Gastroesophageal sphincter (tissue), 4 donors: ENCODE measurements at regions not wholly inside any gene's neighbourhood (a gene's known extent, or its start where the extent isn't known, plus 50 kb on each side); places are given as distances from the start of the nearest gene placed in this dataset.

Source experiments
- ATAC-seq: fragments of 150-250 bp; one replicate; pipeline ENCODE4 v1.9.1; 2016; ENCODE audit warnings: mild to moderate bottlenecking, moderate library complexity
- H3K27ac ChIP-seq, 4 donors: fragments of 200-600 bp; sonication (generic) in 3 of 4; 1 replicate in 3 of 4; 2 replicates in 1 of 4; pipeline ENCODE4 v1.5.1; 2016 to 2019
- H3K27me3 ChIP-seq: fragments of 200-600 bp; sonication (generic); one replicate; pipeline ENCODE4 v1.5.1; 2019
- H3K36me3 ChIP-seq, 2 donors: fragments of 200-600 bp; sonication (generic); one replicate each; pipeline ENCODE4 v1.5.1; 2019; ENCODE audit warnings: control low read depth in 1 of 2
- H3K4me1 ChIP-seq, 3 donors: fragments of 200-600 bp; sonication (generic); 1 replicate in 2 of 3; 2 replicates in 1 of 3; pipeline ENCODE4 v1.5.1; 2016 to 2019; ENCODE audit warnings: control low read depth in 2 of 3
- H3K4me3 ChIP-seq, 2 donors: fragments of 200-600 bp; sonication (generic); one replicate each; pipeline ENCODE4 v1.5.1; 2019; ENCODE audit warnings: mild to moderate bottlenecking in 1 of 2, moderate library complexity in 1 of 2
- H3K9me3 ChIP-seq, 3 donors: fragments of 200-600 bp; sonication (generic); one replicate each; pipeline ENCODE4 v1.5.1; 2017 to 2019; ENCODE audit warnings: control low read depth in 2 of 3
- EP300 ChIP-seq: sonication (generic); formaldehyde crosslinking; IDR thresholded peaks from one replicate; pipeline ENCODE4 v1.6.1; 2017; ENCODE audit warnings: antibody characterized with exemption, mild to moderate bottlenecking
- POLR2A ChIP-seq, 2 donors: fragments of 450-650 bp; IDR thresholded peaks; one replicate each; pipeline ENCODE4 v1.6.1; 2017; ENCODE audit warnings: antibody characterized with exemption in 2 of 2, mild to moderate bottlenecking in 2 of 2, moderate library complexity in 1 of 2
- POLR2AphosphoS5 ChIP-seq: sonication (generic); formaldehyde crosslinking; IDR thresholded peaks from one replicate; pipeline ENCODE4 v1.6.1; 2017; ENCODE audit warnings: antibody characterized with exemption
- WGBS, 2 donors: methylation state at CpG; one replicate each; pipeline ENCODE4 v1.1.5; 2018; ENCODE audit warnings: low coverage in 1 of 2; 5-methylcytosine and 5-hydroxymethylcytosine counted together
- TF ChIP-seq, protein P1 (sequence below), 4 experiments: fragments of 200-600 bp in 2 of 4; fragments of 450-650 bp in 2 of 4; sonication (generic) in 1 of 4; IDR thresholded peaks; one replicate each; pipeline ENCODE4 v1.5.1; 2017 to 2019; ENCODE audit warnings: antibody characterized with exemption in 4 of 4, mild to moderate bottlenecking in 2 of 4, moderate library complexity in 2 of 4

DNA sequence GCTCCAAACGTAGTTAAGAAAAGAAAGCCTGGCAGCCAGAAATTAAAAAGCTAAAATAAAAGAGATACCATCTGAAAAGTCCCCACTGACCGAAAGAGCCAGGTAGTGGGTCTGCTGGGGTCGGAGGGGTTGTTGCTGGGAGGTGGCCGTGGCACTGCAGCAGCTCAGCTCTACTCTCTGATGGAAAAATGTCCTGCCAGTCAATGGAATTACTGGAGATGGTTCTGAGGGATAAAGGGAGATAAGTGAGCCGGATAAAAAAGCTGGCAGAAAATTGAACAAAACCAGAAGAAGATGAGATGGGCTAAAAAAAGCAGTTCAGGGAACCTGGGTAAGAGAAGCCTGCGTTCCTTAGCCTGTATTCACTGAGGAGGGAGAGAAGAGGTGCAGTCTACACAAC, 202.8 kb downstream of the SREK1 start:
- H3K36me3 ChIP-seq = no peaks in the 10 kb centered on the region
- TF ChIP-seq POLR2AphosphoS5 (no peak), EP300 (no peak), POLR2A (IDR thresholded peaks at IDR 0.05) (no peak)
- TF ChIP-seq, protein P1, sequence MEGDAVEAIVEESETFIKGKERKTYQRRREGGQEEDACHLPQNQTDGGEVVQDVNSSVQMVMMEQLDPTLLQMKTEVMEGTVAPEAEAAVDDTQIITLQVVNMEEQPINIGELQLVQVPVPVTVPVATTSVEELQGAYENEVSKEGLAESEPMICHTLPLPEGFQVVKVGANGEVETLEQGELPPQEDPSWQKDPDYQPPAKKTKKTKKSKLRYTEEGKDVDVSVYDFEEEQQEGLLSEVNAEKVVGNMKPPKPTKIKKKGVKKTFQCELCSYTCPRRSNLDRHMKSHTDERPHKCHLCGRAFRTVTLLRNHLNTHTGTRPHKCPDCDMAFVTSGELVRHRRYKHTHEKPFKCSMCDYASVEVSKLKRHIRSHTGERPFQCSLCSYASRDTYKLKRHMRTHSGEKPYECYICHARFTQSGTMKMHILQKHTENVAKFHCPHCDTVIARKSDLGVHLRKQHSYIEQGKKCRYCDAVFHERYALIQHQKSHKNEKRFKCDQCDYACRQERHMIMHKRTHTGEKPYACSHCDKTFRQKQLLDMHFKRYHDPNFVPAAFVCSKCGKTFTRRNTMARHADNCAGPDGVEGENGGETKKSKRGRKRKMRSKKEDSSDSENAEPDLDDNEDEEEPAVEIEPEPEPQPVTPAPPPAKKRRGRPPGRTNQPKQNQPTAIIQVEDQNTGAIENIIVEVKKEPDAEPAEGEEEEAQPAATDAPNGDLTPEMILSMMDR (IDR thresholded peaks at IDR 0.05) = no peak
- no peak for ATAC-seq
- no peaks in the 10 kb centered on the region for H3K9me3 ChIP-seq
- no peaks in the 10 kb centered on the region for H3K4me1 ChIP-seq
- no peak overlapping the region for H3K4me3 ChIP-seq
- H3K27ac ChIP-seq = no peak overlapping the region
- H3K27me3 ChIP-seq = no peaks in the 10 kb centered on the region
- 69 to 85% methylated on average over 2 to 6 of the region's 6 CpGs for WGBS, 2 donors

DNA sequence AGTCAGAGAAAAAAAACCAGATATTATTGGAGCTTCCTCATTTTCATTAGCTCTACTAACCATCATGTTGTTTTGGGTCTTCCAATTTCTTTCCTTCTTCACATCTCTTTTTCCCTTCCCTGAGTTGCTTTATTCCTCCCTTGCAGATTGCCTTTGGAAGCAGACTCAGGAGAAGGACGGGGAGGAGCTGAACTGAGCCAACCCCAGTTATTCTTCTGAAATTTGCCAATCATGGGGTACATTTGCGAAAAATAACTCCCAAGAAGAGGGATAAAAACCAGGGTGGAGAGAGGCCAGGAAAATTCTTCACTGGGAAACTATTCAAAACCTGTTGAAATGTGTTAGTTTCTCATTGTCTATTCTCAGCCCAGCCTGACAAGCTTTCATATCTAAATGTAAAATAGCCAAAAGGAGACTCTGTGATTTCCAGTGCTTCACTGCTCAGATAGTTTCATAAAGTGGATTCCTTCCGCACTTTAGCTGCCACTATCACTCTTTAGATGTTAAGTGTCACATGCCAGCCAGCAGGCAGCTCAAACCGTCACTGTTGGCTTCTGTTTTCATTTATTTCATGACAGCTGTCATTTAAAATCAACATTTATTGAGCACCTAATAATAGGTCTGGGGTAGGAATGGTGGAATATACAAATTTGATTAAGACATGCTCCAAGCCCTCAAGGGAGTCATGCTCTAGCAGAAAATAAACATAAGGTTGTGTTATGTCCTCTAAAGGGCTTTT, 204.5 kb downstream of the SREK1 start:
- WGBS, 2 donors = 58 to 64% methylated on average over 2 to 4 of the region's 4 CpGs
- H3K36me3 ChIP-seq = no peaks in the 10 kb centered on the region
- no peak for ATAC-seq
- H3K27me3 ChIP-seq = no peaks in the 10 kb centered on the region
- H3K4me1 ChIP-seq = no peaks in the 10 kb centered on the region
- H3K27ac ChIP-seq = no peak overlapping the region
- TF ChIP-seq EP300 (no peak), POLR2A (IDR thresholded peaks at IDR 0.05) (no peak), POLR2AphosphoS5 (no peak)
- TF ChIP-seq, protein P1 (IDR thresholded peaks at IDR 0.05) = no peak
- H3K9me3 ChIP-seq = no peaks in the 10 kb centered on the region
- H3K4me3 ChIP-seq = no peak overlapping the region

DNA sequence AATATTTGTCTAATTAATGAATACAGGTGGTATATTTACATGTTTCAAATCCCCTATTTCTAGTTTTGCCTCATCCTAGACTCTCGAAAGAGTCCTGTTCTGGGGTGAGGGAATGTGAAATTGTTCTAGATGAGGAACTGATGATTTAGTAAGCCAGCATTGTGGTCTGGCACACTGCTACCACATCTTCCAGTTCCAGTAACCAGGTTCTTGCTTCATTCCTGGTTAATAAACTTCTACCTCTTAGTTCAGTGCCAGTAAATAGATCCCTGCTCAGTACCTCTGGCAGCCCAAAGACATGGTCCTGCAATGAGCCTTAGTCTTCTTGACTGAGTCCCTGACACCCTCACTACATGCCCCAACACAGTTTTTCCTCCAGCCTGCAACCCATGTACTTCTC, 207.7 kb downstream of the SREK1 start:
- TF ChIP-seq POLR2A (IDR thresholded peaks at IDR 0.05) (no peak), POLR2AphosphoS5 (no peak), EP300 (no peak)
- TF ChIP-seq, protein P1 (IDR thresholded peaks at IDR 0.05) = no peak
- 50% methylated on average over 1 of the region's 1 CpG; no CpG with 5 or more reads in 1 of the 2 donors for WGBS, 2 donors
- no peaks in the 10 kb centered on the region for H3K9me3 ChIP-seq
- H3K36me3 ChIP-seq = no peaks in the 10 kb centered on the region
- H3K27ac ChIP-seq = no peak overlapping the region
- no peaks in the 10 kb centered on the region for H3K4me1 ChIP-seq
- no peaks in the 10 kb centered on the region for H3K27me3 ChIP-seq
- no peak overlapping the region for H3K4me3 ChIP-seq
- ATAC-seq = no peak

DNA sequence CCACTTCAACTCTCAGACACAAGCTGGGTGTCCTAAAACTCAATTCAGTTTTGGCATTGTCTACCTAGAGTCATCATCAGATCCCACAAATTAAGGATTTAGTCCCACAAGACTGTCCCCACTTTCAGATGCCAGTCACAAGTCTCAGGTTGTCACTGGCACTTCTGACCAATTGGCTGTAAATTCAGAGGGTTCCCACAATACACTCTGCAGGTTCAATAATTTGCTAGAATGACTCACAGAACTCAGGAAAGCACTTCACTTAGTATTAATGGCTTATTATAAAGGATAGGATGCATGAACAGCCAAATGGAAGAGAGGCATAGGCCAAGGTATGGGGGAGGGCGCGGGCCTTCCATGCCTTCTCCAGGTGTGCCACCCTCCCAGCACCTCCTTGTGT, 209.1 kb downstream of the SREK1 start:
- Histone ChIP-seq H3K36me3 (no peaks in the 10 kb centered on the region), H3K4me1 (no peaks in the 10 kb centered on the region), H3K27me3 (no peaks in the 10 kb centered on the region), H3K27ac (no peak overlapping the region), H3K9me3 (no peaks in the 10 kb centered on the region), H3K4me3 (no peak overlapping the region)
- TF ChIP-seq EP300 (no peak), POLR2A (IDR thresholded peaks at IDR 0.05) (no peak), POLR2AphosphoS5 (no peak)
- TF ChIP-seq, protein P1 (IDR thresholded peaks at IDR 0.05) = no peak
- ATAC-seq = no peak
- WGBS, 2 donors = 100% methylated on average over 2 of the region's 2 CpGs

DNA sequence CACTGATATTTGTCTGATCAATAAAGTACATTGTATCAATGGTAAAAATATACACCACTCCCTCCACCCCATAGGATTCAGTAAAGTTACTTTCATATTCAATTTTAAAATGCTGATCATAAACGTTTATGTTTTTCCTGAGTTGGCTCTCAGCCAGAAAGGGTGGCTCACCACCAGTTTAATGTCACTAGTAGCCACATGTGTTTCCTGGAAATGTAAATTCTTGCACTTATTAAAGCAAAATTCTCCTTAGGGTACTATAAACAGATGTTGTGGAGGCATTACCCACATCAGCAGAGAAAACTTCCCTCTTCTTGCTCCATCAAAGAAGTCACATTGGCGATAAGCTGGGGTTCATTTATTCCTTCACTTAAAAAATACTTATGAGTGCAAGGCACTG, 210.3 kb downstream of the SREK1 start:
- Histone ChIP-seq H3K27ac (no peak overlapping the region), H3K4me3 (no peak overlapping the region), H3K27me3 (no peaks in the 10 kb centered on the region), H3K4me1 (no peaks in the 10 kb centered on the region), H3K36me3 (no peaks in the 10 kb centered on the region), H3K9me3 (no peaks in the 10 kb centered on the region)
- ATAC-seq = no peak
- 25 to 57% methylated on average over 1 to 2 of the region's 2 CpGs for WGBS, 2 donors
- TF ChIP-seq POLR2AphosphoS5 = no peak
- TF ChIP-seq, protein P1 (IDR thresholded peaks at IDR 0.05) = no peak
